ENCODE measurements at regions not wholly inside any gene's neighbourhood (a gene's known extent, or its start where the extent isn't known, plus 50 kb on each side); places are given as distances from the start of the nearest gene placed in this dataset.

DNA sequence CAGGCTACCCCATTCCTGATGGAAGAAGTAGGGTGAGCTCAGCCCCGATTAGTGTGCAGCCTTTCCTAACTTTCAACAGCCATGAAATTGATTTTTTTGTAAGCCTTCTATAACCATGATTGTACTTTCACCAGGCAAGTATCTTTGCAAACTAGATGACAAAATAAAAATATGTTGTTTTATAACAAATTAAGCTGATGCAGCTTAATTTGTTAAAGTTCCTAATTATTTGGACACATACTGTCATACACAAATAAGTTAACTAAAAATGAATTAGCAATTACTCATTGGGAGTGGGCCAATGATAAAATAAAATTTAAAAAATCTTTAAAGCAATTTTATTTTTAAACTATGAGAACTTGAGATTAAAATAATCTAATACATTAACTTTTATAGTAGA, 113.1 kb upstream of the FANCL start:
- Histone ChIP-seq H3K27ac (no peak overlapping the region), H3K79me2 (ENCODE audit: low read depth) (no peaks in the 10 kb centered on the region), H3K9me2 (ENCODE audit: insufficient read depth) (no peaks in the 10 kb centered on the region), H3K27me3 (ENCODE audit: insufficient read depth, low read depth) (no peaks in the 10 kb centered on the region), H4K20me1 (ENCODE audit: insufficient read depth) (no peaks in the 10 kb centered on the region), H3K36me3 (ENCODE audit: low read depth) (no peaks in the 10 kb centered on the region), H3K4me1 (replicated peaks; ENCODE audit: insufficient read depth) (no peaks in the 10 kb centered on the region), H2AFZ (no peak overlapping the region), H3K9me3 (ENCODE audit: insufficient read depth, low read depth) (no peaks in the 10 kb centered on the region), H3K4me3 (no peak overlapping the region), H3K4me2 (no peak overlapping the region), H3F3A (ENCODE audit: insufficient read depth, low read depth) (no peaks in the 10 kb centered on the region)
- ChIA-PET CTCF (no interaction called here), POLR2A (ENCODE audit: unreplicated experiment) (no interaction called here)
- TF ChIP-seq EZH2 (IDR thresholded peaks at IDR 0.05; ENCODE audit: low read depth) = no peak
- TF ChIP-seq, protein P1, sequence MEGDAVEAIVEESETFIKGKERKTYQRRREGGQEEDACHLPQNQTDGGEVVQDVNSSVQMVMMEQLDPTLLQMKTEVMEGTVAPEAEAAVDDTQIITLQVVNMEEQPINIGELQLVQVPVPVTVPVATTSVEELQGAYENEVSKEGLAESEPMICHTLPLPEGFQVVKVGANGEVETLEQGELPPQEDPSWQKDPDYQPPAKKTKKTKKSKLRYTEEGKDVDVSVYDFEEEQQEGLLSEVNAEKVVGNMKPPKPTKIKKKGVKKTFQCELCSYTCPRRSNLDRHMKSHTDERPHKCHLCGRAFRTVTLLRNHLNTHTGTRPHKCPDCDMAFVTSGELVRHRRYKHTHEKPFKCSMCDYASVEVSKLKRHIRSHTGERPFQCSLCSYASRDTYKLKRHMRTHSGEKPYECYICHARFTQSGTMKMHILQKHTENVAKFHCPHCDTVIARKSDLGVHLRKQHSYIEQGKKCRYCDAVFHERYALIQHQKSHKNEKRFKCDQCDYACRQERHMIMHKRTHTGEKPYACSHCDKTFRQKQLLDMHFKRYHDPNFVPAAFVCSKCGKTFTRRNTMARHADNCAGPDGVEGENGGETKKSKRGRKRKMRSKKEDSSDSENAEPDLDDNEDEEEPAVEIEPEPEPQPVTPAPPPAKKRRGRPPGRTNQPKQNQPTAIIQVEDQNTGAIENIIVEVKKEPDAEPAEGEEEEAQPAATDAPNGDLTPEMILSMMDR (conservative IDR thresholded peaks at IDR 0.05) = no peak
- no peak for DNase-seq
- intact Hi-C loops (cut with micrococcal nuclease; ENCODE audit: unreplicated experiment) = no loop called here
- BruUV-seq (replicated peaks) = no TSS peak

DNA sequence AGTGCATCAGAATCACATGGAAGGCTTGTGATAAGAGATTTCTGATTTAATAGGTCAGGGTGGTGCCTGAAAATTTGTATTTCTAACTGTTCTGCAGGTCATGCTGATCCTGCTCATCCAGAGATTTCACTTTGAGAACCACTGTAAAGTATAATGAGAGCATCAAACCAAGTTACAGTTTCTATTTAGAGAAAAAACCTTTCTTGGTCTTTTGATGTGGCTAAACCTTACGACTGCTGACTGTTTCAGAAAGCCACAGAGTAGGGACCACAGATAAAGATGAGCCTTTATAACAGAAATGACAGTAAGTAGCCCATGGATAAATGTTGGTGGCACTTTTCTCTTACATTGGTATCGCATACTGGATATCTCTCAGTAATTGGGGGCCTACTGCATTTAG, 109.4 kb upstream of the FANCL start:
- H3K4me3 ChIP-seq = no peak overlapping the region
- BruUV-seq (replicated peaks) = no TSS peak

DNA sequence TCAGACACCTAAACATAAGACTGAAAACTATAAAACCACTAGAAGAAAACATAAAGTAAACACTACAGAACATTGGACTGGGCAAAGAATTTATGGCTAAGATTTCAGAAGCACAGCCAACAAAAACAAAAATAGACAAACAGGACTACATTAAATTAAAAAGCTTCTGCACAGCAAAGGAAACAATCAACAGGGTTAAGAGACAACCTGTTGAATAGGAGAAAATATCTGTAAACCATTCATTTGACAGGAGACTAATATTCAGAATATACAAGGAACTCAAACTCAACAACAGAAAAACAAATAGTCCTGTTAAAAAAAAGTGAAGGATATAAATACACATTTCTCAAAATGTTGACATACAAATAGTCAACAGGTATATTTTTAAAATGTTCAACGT, 106.7 kb upstream of the FANCL start:
- no TSS peak for BruUV-seq (replicated peaks)
- no peak for DNase-seq
- H3K4me1 ChIP-seq (replicated peaks; ENCODE audit: insufficient read depth) = no peaks in the 10 kb centered on the region

More for the DNA sequence above, 109.4 kb upstream of the FANCL start:
- TF ChIP-seq EZH2 (IDR thresholded peaks at IDR 0.05; ENCODE audit: low read depth) = no peak
- TF ChIP-seq, protein P1 (conservative IDR thresholded peaks at IDR 0.05) = no peak
- Histone ChIP-seq H3K79me2 (ENCODE audit: low read depth) (no peaks in the 10 kb centered on the region), H3K9me2 (ENCODE audit: insufficient read depth) (no peaks in the 10 kb centered on the region), H2AFZ (peak overlapping the region; percentile 10; the same call in 1 of the 2 replicates), H3K27me3 (ENCODE audit: insufficient read depth, low read depth) (no peaks in the 10 kb centered on the region), H4K20me1 (ENCODE audit: insufficient read depth) (no peaks in the 10 kb centered on the region), H3K36me3 (ENCODE audit: low read depth) (no peaks in the 10 kb centered on the region), H3K4me2 (no peak overlapping the region), H3F3A (ENCODE audit: insufficient read depth, low read depth) (no peaks in the 10 kb centered on the region), H3K9me3 (ENCODE audit: insufficient read depth, low read depth) (no peaks in the 10 kb centered on the region), H3K4me1 (replicated peaks; ENCODE audit: insufficient read depth) (no peaks in the 10 kb centered on the region), H3K27ac (no peak overlapping the region)
- POLR2A ChIA-PET (ENCODE audit: unreplicated experiment) = no interaction called here
- intact Hi-C loops (cut with micrococcal nuclease; ENCODE audit: unreplicated experiment) = no loop called here
- CTCF ChIA-PET = no interaction called here
- no peak for DNase-seq

More for the DNA sequence above, 106.7 kb upstream of the FANCL start:
- TF ChIP-seq, protein P1 (conservative IDR thresholded peaks at IDR 0.05) = no peak
- no peak for TF ChIP-seq EZH2 (IDR thresholded peaks at IDR 0.05; ENCODE audit: low read depth)
- Histone ChIP-seq H4K20me1 (ENCODE audit: insufficient read depth) (no peaks in the 10 kb centered on the region), H3F3A (ENCODE audit: insufficient read depth, low read depth) (no peaks in the 10 kb centered on the region), H3K27ac (no peak overlapping the region), H3K27me3 (ENCODE audit: insufficient read depth, low read depth) (no peaks in the 10 kb centered on the region), H3K9me3 (ENCODE audit: insufficient read depth, low read depth) (no peaks in the 10 kb centered on the region), H3K4me3 (no peak overlapping the region), H3K9me2 (ENCODE audit: insufficient read depth) (no peaks in the 10 kb centered on the region), H3K36me3 (ENCODE audit: low read depth) (no peaks in the 10 kb centered on the region), H3K4me2 (no peak overlapping the region), H2AFZ (no peak overlapping the region), H3K79me2 (ENCODE audit: low read depth) (no peaks in the 10 kb centered on the region)
- ChIA-PET POLR2A (ENCODE audit: unreplicated experiment) (no interaction called here), CTCF (no interaction called here)
- intact Hi-C loops (cut with micrococcal nuclease; ENCODE audit: unreplicated experiment) = no loop called here

All from PC-9 (cell line).